Stomach smooth muscle (tissue), 2 donors: ENCODE measurements at regions not wholly inside any gene's neighbourhood (a gene's known extent, or its start where the extent isn't known, plus 50 kb on each side); places are given as distances from the start of the nearest gene placed in this dataset.

Source experiments
- H3K27ac ChIP-seq: one replicate; pipeline ENCODE4 v1.7.0; 2013; ENCODE audit warnings: mild to moderate bottlenecking, low read length, inconsistent platforms
- H3K27me3 ChIP-seq, 2 donors: one replicate each; pipeline ENCODE4 v1.7.0; 2013; ENCODE audit warnings: low read length in 2 of 2; ENCODE audit not compliant: insufficient read depth in 2 of 2, control insufficient read depth in 1 of 2
- H3K36me3 ChIP-seq, 2 donors: one replicate each; pipeline ENCODE4 v1.7.0; 2013; ENCODE audit warnings: low read length in 2 of 2; ENCODE audit not compliant: control insufficient read depth in 2 of 2, insufficient read depth in 2 of 2
- H3K4me1 ChIP-seq: one replicate; pipeline ENCODE4 v1.7.0; 2013; ENCODE audit warnings: low read length; ENCODE audit not compliant: control insufficient read depth, insufficient read depth
- H3K4me3 ChIP-seq, 2 donors: one replicate each; pipeline ENCODE4 v1.7.0; 2013; ENCODE audit warnings: low read length in 2 of 2
- H3K9ac ChIP-seq, 2 donors: one replicate each; pipeline ENCODE4 v1.7.0; 2013; ENCODE audit warnings: low read length in 2 of 2, mild to moderate bottlenecking in 1 of 2
- H3K9me3 ChIP-seq, 2 donors: one replicate each; pipeline ENCODE4 v1.7.0; 2013; ENCODE audit warnings: low read length in 2 of 2; ENCODE audit not compliant: control insufficient read depth in 2 of 2
- donor health status: healthy.
- donor health status: Pancreatic carcinoma.

DNA sequence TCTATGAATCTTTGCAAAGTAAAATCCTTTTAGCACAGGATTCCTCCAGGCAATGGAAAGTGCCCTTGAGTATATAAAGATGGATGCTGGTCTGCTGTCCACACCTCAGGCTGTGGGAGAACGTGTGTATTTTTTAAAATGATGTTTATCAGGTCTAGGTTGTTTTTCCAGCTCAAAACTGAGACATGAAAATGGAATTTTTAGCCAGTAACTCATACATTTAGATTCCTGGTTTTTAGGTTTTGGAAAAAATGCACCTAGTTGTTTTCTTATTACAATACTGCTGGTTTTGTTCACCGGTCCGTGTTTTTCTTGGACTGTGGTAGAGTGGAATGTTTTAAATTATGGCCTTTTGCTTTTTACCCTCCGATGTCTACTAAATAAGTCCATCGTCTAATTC lies 554.7 kb downstream of the SOX6 start:
- H3K4me3 ChIP-seq: no peak overlapping the region
- H3K27me3 ChIP-seq: no peaks in the 10 kb centered on the region
- H3K4me1 ChIP-seq: no peaks in the 10 kb centered on the region
- no peaks in the 10 kb centered on the region for H3K36me3 ChIP-seq
- no peak overlapping the region for H3K9ac ChIP-seq
- H3K9me3 ChIP-seq: no peaks in the 10 kb centered on the region
- H3K27ac ChIP-seq: no peak overlapping the region

DNA sequence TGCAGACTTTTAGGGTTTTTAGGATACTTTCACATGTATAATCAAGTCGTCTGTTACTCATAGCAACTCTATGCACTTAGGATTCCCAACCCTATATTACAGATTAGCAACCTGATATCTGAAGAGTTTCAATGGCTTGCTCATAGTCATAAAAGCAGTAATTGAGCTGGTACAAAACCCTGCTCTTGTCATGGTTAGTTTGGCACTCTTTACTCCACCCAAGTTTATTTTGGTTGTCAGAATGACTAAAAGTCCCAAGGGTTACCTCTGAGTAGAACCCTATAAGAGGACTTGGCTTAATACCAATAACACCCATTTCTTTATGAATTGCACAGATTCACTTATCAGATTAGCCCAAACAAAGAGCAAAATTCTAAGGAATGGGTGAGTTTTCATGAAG lies 550.6 kb downstream of the SOX6 start:
- H3K27me3 ChIP-seq: no peaks in the 10 kb centered on the region
- H3K4me1 ChIP-seq: no peaks in the 10 kb centered on the region
- no peak overlapping the region for H3K4me3 ChIP-seq
- no peak overlapping the region for H3K9ac ChIP-seq
- no peak overlapping the region for H3K27ac ChIP-seq
- H3K36me3 ChIP-seq: no peaks in the 10 kb centered on the region
- H3K9me3 ChIP-seq: no peaks in the 10 kb centered on the region

DNA sequence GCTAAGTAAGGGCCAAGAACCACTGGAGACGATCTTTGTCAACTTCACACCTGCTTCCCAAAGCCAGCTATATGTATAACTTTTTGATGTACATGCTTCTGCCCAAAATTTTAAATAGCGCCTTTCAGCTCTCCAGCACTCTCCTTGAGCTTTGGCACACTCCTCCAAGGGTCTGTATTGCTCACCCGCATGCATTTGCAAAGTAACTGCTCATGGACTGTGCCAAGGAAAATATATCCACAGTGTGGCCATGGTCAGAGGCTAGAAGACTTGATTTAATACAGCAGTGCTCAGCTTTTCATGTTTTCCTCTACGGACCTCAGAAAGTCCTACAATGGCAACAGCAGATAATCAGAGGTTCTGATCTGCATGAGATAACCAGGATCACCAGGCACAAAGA lies 550.1 kb downstream of the SOX6 start:
- Histone ChIP-seq H3K9ac (no peak overlapping the region), H3K27me3 (no peaks in the 10 kb centered on the region), H3K36me3 (no peaks in the 10 kb centered on the region), H3K27ac (no peak overlapping the region), H3K4me1 (no peaks in the 10 kb centered on the region), H3K9me3 (no peaks in the 10 kb centered on the region), H3K4me3 (no peak overlapping the region)

DNA sequence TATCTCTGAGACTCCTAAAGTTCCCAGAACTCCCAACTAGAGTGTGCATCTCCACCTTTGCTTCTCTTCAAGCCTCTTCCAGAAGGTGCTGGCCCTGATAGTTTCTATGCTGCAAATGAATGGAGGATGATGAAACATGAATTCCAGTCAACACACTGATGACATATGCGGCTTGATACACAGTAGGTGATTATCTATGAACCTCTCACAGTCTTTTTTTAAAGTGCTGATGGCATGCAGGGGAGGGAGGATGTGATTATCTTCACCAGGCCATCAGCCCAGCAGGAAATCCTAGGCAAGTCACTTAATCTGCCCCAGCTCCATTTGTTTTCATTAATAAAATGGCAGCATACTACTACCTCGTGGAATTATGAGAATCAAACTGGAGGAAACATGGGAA lies 548.5 kb downstream of the SOX6 start:
- Histone ChIP-seq H3K9ac (no peak overlapping the region), H3K4me1 (no peaks in the 10 kb centered on the region), H3K36me3 (no peaks in the 10 kb centered on the region), H3K27me3 (no peaks in the 10 kb centered on the region), H3K9me3 (no peaks in the 10 kb centered on the region), H3K4me3 (no peak overlapping the region), H3K27ac (no peak overlapping the region)

DNA sequence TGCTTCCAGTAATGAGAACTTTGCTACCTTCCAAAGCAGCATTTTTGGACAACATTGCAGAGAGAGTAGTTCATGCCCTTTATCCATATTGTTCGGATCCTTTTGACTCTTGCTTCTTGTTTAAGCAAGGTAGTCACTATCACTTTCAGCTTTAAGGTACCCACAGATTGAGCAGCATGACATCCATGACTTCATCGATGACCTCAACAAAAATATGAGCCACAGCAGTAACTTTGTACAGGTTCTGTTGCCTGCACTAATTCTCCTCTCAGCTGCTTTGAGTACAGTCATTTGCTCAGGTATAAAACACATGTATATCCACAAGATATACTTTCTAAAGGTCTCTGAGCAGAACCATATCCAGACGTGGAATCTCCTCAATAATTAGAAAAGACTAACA lies 546.3 kb downstream of the SOX6 start:
- Histone ChIP-seq H3K36me3 (no peaks in the 10 kb centered on the region), H3K4me1 (no peaks in the 10 kb centered on the region), H3K9me3 (no peaks in the 10 kb centered on the region), H3K4me3 (no peak overlapping the region), H3K27me3 (no peaks in the 10 kb centered on the region), H3K9ac (no peak overlapping the region), H3K27ac (no peak overlapping the region)

DNA sequence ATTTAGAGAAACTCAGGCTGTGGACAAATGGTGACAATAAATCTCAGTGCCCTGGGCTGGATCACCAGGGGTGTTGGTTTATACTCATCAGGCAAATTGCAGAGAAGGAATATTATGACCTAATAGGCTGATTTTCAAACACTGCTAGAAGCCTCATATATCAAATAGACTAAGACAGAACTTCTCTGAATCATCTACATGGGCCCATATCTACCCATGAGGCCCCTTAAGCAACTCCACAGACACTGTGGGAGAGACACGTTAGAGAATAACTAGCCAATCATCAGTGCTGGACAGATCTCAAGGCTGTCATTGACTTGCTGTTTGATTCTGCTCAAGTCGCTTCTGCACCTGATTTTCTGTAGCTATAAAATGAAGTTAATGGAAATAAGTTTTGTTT lies 545.8 kb downstream of the SOX6 start:
- Histone ChIP-seq H3K36me3 (no peaks in the 10 kb centered on the region), H3K9ac (no peak overlapping the region), H3K4me3 (no peak overlapping the region), H3K27ac (no peak overlapping the region), H3K27me3 (no peaks in the 10 kb centered on the region), H3K4me1 (peaks cover 4% of the 10 kb centered on the region), H3K9me3 (no peaks in the 10 kb centered on the region)

DNA sequence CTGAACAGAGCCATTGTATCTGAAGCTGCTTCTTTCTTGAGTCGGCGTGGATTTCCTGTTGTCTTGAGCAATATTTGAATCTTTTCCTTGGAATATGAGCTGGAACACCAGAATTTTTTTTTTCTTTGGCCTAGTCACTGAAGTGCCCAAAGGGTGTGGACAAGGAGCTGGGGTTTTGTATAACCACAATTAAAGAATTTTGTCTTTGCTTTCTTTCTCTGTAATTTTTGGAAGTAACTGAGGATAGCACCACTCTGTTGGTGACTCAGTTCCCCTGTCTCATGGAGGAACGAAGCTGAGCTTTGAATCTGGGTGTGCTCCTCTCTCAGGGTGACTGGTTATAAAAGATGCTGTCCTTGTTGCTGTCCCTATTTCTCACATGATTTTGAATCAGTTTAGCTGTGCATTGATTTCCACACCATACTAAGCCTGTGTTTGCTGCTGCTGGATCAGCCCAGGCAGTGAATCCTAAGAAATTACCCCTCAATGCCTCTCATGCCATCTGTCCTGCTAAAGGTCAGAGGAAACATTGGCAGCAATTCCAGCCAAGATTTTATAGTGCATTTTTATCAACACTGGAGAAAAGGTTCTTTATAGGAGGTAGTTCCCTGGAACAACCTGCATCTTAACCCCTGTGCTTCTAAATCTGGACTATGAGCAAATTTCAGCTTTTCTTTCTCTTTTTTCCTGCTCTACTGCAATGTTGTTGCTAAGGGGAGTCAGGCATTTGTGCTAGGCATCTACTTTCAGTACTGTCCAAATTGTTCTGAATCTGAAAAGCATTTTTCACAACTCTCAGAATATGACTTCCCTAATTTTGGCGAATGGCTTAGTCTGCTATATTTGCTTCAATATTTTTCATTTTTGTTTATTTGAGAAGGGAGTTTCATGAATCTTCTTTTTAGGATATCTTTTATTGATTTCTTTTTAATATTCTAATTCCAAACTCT lies 540.8 kb downstream of the SOX6 start:
- Histone ChIP-seq H3K36me3 (no peaks in the 10 kb centered on the region), H3K9ac (no peak overlapping the region), H3K4me3 (no peak overlapping the region), H3K4me1 (peaks cover 26% of the 10 kb centered on the region), H3K27me3 (no peaks in the 10 kb centered on the region), H3K27ac (no peak overlapping the region), H3K9me3 (no peaks in the 10 kb centered on the region)

DNA sequence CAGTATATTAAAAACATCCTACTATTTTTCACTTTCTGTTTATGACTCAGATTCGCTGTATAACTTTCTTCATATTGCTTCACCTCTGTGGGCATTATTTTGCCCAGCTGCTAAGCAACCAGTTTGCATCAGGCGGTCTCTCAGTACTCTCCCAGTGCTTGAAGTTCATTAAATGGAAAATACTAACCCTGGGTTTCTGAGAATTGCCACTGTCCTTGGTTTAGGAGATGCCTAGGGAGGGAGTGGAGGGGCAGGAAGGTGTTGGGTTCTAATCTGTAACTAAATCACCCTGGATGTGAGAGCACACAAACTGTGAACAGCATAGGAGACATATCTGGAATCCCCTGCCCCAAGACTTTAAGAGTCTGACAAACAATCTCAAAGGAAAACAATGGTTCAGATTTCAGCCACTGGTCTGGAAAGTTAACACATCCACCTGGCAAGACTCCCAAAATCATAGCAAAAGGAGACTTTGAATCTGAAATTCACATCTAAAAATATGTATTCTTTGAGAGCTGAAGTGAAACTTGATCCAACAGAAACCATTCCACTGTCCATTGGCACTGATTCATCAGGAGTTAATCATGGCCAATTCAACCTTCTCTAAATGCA lies 540.0 kb downstream of the SOX6 start:
- Histone ChIP-seq H3K27me3 (no peaks in the 10 kb centered on the region), H3K27ac (peak overlapping the region; percentile 69), H3K4me3 (peak overlapping the region in 1 of 2 donors; percentile 35), H3K4me1 (peaks cover 26% of the 10 kb centered on the region), H3K36me3 (no peaks in the 10 kb centered on the region), H3K9me3 (no peaks in the 10 kb centered on the region), H3K9ac (peak overlapping the region in 1 of 2 donors; percentile 37)

DNA sequence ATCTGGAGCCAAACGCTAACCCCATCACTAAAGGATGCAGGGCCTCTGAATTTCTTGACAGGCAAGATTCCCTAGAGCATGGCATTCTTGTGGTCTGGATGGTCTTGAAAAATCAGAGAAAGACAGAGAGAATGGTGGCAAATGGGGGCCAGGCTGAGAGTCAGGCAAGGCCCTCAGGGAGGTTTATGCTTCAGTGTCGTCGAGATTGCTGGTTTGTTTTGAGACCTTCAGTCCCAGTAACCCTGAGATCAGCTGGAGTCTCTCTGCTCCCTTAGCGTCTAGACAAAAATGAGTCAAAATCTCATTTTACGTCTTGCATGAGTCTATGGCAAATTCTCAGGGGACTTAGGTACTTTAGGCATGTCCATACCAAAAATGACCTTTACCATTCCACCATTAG lies 539.3 kb downstream of the SOX6 start:
- Histone ChIP-seq H3K4me3 (no peak overlapping the region), H3K27ac (peak overlapping the region; percentile 69), H3K9me3 (no peaks in the 10 kb centered on the region), H3K4me1 (peaks cover 26% of the 10 kb centered on the region), H3K27me3 (no peaks in the 10 kb centered on the region), H3K36me3 (no peaks in the 10 kb centered on the region), H3K9ac (no peak overlapping the region)

DNA sequence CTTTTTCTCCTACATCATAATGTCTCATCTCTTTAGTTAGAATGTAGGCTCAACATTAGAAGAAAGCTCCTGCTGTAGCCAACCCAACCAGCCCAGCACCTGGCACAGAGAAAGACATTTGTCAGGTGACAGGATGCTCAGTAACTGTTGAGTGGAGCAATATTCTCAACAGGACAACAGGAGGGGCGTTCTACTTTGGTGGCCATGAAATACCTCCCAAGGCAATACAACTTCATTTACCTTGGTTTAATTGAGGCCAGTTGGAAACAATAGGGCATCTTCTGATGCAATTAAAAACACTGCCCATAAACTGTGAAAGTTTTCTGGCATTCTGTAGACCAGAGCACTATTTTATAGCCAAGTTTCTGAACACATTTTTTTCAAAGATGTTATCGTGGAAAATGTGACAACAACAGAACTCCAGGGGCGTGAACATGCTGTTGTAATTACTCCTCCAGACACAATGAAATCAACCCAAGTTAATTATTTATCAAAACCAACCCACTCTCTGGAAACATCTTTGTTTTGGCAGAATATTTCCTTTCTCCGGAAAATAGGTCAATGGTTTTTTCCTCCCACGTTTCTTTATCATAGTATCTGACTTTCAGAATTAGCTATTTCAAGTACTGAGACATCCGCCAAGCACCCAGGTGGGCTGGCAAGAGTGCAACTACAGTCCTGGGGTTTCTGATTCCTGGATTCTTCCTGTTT lies 538.1 kb downstream of the SOX6 start:
- H3K27ac ChIP-seq: no peak overlapping the region
- peaks cover 26% of the 10 kb centered on the region for H3K4me1 ChIP-seq
- no peak overlapping the region for H3K4me3 ChIP-seq
- H3K9ac ChIP-seq: no peak overlapping the region
- no peaks in the 10 kb centered on the region for H3K36me3 ChIP-seq
- H3K27me3 ChIP-seq: no peaks in the 10 kb centered on the region
- H3K9me3 ChIP-seq: no peaks in the 10 kb centered on the region
